ENCODE measurements at regions not wholly inside any gene's neighbourhood (a gene's known extent, or its start where the extent isn't known, plus 50 kb on each side); places are given as distances from the start of the nearest gene placed in this dataset.
"Not testable (repeated sequence)": the region's sequence is repeated elsewhere in the genome, so short reads cannot be mapped to it uniquely, and the experiment has no call there.

- DNase-seq: no peak
These were observed 178.5 kb upstream of the TOX3 start for GRCh38 chr16:52725461-52725860.

GRCh38 chr16:52725043-52725442, 178.1 kb upstream of the TOX3 start:
- DNase-seq: no peak

DNA sequence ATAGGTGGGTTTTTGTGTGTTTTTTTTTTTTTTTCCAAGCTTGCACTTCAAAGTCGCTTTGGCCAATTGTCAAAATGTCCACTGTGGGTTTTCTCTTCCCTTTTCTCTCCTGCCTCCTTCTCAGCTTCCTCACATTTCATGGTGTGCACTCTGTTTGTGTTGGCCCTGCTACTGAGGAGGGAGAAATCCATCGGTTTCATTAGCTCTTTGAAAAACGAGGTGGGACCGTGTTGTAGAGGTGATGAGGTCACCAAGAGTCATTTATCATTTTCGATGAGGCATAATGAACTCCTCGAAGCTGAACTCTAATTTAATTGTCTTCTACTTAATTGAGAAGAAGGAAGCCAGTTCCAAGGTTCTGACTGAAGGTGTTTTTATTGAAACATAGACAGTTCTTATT, 174.4 kb upstream of the TOX3 start:
- DNase-seq: no peak

- no peak for DNase-seq
These were observed 171.1 kb upstream of the TOX3 start for GRCh38 chr16:52718046-52718445.

GRCh38 chr16:52713740-52714139, 166.8 kb upstream of the TOX3 start:
- DNase-seq: no peak

- DNase-seq: no peak
These were observed 162.4 kb upstream of the TOX3 start for GRCh38 chr16:52709306-52709705.

DNA sequence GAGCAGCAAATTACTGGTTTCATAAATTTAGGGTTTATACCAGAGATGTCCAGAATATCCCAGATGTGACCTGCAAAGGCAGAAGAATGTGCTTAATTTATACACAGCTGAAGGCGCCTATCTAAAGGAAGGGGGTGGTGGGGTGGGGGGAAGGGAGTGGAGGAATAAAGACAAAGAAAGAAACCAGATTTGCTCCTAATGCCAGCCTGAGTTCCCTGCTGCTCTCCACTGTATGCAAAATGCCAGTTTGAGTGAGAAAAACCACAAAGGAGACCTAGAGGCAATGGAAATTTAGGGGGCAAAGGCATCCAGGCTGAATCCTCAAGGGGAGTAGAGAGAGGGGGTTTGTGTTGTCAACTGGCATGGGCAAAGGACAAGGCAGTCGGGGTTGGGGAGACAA, 161.5 kb upstream of the TOX3 start:
- no peak for DNase-seq

DNA sequence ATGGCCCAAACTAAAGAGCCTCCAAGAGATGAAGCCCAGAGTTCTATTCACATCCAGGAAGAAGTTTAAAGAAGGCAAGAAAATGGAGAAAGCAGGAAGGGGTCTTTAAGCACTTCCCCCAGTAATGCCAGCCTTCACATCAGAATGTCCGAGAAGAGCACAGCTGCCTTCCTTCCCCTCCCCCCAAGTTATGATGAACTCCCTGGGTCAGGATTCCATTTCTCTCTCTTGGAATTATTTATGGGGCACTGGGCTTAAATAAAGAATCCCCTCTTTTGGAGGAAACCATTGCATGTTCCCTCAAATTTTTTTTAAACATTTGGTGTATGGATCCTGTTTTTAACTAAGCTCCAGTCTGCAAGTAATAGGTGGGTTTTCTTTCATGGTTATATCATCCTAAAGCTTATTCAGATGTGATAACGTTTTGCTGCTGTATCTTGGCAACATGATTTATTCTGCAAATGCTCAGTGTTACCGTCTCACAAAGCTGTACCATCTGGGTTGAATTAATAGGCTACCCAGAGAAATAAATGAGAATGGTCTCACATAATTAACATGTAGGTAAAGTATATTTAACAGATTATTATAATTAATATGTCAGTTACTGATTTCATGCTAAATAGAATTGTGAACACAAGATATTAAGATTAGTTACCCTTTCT, 160.9 kb upstream of the TOX3 start:
- DNase-seq: no peak

DNA sequence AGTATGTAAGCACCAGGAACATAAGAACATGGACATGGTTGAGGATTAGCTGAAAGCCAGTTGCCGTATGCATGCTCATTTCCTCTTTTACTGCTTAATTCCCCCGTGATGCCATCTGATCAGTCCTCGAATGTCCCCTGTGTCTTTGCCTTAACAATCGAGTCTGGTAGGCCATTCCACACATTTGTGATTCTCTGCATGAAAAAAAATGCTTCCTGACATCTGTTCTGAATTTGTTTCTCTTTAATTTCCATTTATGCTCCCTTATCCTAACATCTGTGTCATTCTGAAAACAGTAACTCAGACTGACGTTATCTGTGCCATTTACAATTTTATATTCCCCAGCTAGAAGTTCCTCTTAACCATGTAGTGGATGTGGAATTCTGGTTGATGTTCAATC, 158.2 kb upstream of the TOX3 start:
- DNase-seq: no peak

- DNase-seq: no peak
These were observed 151.0 kb upstream of the TOX3 start for GRCh38 chr16:52697971-52698370.

DNA sequence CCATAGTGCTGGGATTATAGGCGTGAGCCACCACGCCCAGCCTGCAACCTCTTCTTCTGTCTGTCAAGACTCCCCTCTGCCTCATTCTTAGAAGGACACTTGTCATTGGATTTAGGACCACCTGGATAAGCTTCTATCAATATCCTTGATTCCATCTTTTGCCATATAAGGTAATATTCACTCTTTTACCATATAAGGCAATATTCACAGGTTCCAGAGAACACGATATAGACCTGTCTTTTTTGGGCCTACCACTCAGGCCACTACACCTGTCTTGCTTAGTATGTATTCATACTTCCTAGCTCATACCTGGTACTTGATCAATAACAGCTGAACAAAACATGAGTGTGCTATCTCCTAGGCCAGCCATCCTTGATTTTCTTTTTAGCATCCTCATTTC, 149.2 kb upstream of the TOX3 start:
- no peak for DNase-seq

GRCh38 chr16:52690468-52690867, 143.5 kb upstream of the TOX3 start:
- DNase-seq: no peak

GRCh38 chr16:52680993-52681392, 134.1 kb upstream of the TOX3 start:
- DNase-seq: no peak

- DNase-seq: no peak
These were observed 130.6 kb upstream of the TOX3 start for GRCh38 chr16:52677501-52677900.

DNA sequence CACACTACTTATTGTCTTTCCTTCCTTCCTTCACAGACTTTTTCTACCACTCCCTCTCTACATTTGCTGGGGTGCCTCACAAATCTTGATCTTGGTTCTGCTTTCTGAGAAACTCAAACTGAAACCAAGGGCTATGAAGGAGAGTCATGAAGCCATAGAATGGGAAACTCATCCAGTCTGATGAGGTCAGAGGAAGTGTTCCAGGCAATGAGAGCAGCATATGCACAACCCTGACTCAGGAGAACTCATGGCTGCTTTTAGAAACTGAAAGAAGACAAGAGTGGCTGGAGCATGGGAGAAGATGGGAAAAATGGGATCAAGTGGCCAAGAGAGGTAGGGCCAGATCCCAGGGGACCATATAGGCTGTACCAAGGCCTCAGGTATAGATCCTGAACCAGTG, 130.0 kb upstream of the TOX3 start:
- DNase-seq: no peak

- DNase-seq: no peak
These were observed 124.6 kb upstream of the TOX3 start for GRCh38 chr16:52671590-52671989.

- DNase-seq: no peak
These were observed 111.0 kb upstream of the TOX3 start for GRCh38 chr16:52657924-52658323.

GRCh38 chr16:52655916-52656315, 109.0 kb upstream of the TOX3 start:
- DNase-seq: not testable (repeated sequence)

DNA sequence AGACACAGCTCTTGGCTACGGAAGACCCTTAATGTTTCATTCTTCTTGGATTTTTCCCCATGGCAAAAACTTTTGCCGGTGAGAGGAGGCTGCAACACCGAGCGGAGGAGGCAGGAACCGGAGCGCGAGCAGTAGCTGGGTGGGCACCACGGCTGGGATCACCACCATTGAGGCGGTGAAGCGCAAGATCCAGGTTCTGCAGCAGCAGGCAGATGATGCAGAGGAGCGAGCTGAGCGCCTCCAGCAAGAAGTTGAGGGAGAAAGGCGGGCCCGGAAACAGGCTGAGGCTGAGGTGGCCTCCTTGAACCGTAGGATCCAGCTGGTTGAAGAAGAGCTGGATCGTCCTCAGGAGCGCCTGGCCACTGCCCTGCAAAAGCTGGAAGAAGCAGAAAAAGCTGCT, 108.2 kb upstream of the TOX3 start:
- not testable (repeated sequence) for DNase-seq

DNA sequence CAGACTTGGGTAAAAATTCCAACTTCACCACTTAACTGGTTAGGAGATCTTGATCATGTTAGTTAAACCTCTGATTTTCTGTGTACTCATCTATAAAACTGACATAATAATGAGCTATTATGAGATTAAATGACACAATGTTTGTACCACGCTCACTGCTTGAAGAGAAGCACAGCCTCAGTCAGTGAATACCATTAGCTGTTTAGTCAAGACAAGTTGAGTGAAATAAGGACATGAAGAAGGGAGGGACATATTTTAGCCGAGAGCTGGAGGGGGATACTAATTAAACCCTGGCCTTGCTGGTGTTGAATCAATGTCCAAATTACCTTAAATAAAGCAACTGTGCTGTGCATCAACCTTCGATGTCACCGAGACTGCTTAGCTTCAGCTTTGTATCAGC, 105.1 kb upstream of the TOX3 start:
- no peak for DNase-seq

GRCh38 chr16:52650789-52651188, 103.8 kb upstream of the TOX3 start:
- no peak for DNase-seq

GRCh38 chr16:52650318-52650717, 103.4 kb upstream of the TOX3 start:
- DNase-seq: no peak

DNA sequence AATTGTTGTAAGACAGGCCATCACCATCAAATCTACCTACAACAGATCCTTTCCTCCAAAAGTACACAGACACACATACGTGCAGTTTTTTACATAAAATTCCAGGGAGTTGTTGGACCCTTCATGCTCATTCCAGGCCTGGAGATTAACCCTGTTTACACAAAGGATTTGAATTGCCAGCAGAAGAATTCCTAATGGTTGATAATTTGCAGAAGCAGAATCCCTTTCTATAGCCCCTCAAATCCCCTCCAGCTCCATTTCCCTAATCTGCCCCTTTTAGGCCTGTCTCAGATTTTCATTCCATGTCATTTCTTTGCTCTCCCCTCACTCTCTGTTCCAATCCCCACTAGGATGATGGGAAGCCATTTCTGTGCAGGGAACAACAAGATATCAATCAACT, 102.9 kb upstream of the TOX3 start:
- no peak for DNase-seq

- no peak for DNase-seq
These were observed 100.6 kb upstream of the TOX3 start for GRCh38 chr16:52647588-52647987.

DNA sequence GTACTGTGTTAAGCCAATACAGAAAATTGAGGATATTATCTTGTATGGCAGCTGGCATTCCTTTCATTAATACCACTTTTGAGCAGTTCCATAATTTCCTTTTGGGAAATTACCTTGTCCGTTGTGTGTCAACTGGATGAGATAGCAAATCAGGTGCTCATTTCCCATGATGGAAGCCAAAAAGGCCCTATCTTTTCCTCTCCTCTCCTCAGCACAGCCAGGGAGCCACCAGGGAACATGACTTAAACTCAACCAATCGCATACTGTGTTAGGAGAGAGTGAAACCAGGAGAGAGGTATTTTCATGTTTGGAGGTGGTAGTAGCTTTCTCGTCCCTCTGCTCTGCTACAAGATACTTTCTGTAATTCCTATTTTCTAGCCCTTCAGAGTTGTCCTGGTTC, 96.1 kb upstream of the TOX3 start:
- DNase-seq: no peak

- DNase-seq: no peak
These were observed 87.6 kb upstream of the TOX3 start for GRCh38 chr16:52634528-52634927.

All from inflammatory macrophage treated with lipopolysaccharide for 1 hour (primary cell).